Activated T-cell treated with anti-CD3 and anti-CD28 coated beads for 48 hours (primary cell): ENCODE measurements at regions not wholly inside any gene's neighbourhood (a gene's known extent, or its start where the extent isn't known, plus 50 kb on each side); places are given as distances from the start of the nearest gene placed in this dataset.

ENCODE experiments used
- DNase-seq: peaks from one replicate; pipeline ENCODE4 v3.0.0-alpha.2; 2020; ENCODE audit warnings: low read depth

- DNase-seq = no peak
These were observed 52.7 kb upstream of the ALK start for GRCh38 chr2:29974086-29974485.

GRCh38 chr2:29977284-29977683 lies 55.9 kb upstream of the ALK start:
- DNase-seq = no peak

- DNase-seq = no peak
These were observed 60.0 kb upstream of the ALK start for GRCh38 chr2:29981402-29981801.

GRCh38 chr2:29983308-29983707 lies 61.9 kb upstream of the ALK start:
- DNase-seq = no peak

- no peak for DNase-seq
These were observed 65.8 kb upstream of the ALK start for GRCh38 chr2:29987146-29987545.

GRCh38 chr2:29990129-29990528 lies 68.7 kb upstream of the ALK start:
- DNase-seq = no peak

GRCh38 chr2:29991086-29991485 lies 69.7 kb upstream of the ALK start:
- DNase-seq = no peak

- DNase-seq = no peak
These were observed 73.9 kb upstream of the ALK start for GRCh38 chr2:29995241-29995640.

- no peak for DNase-seq
These were observed 81.7 kb upstream of the ALK start for GRCh38 chr2:30003128-30003527.

GRCh38 chr2:30022444-30023071 lies 101.2 kb upstream of the ALK start:
- DNase-seq = no peak

- DNase-seq = no peak
These were observed 102.9 kb upstream of the ALK start for GRCh38 chr2:30024281-30024680.

GRCh38 chr2:30026091-30027055 lies 105.0 kb upstream of the ALK start:
- no peak for DNase-seq

- DNase-seq = no peak
These were observed 108.4 kb upstream of the ALK start for GRCh38 chr2:30029804-30030203.

- DNase-seq = no peak
These were observed 109.0 kb upstream of the ALK start for GRCh38 chr2:30030361-30030760.

GRCh38 chr2:30031184-30031583 lies 109.8 kb upstream of the ALK start:
- DNase-seq = no peak

GRCh38 chr2:30034052-30034775 lies 112.6 kb upstream of the YPEL5 start:
- DNase-seq = no peak

- DNase-seq = no peak
These were observed 109.8 kb upstream of the YPEL5 start for GRCh38 chr2:30037016-30037415.

GRCh38 chr2:30038419-30038818 lies 108.4 kb upstream of the YPEL5 start:
- DNase-seq = no peak

- DNase-seq = no peak
These were observed 107.7 kb upstream of the YPEL5 start for GRCh38 chr2:30039101-30039500.

- no peak for DNase-seq
These were observed 106.7 kb upstream of the YPEL5 start for GRCh38 chr2:30040147-30040546.

GRCh38 chr2:30041884-30042283 lies 104.9 kb upstream of the YPEL5 start:
- DNase-seq = no peak

- no peak for DNase-seq
These were observed 100.4 kb upstream of the YPEL5 start for GRCh38 chr2:30046396-30046795.

GRCh38 chr2:30046979-30047378 lies 99.8 kb upstream of the YPEL5 start:
- no peak for DNase-seq
